Raji (cell line): ENCODE measurements at regions not wholly inside any gene's neighbourhood (a gene's known extent, or its start where the extent isn't known, plus 50 kb on each side); places are given as distances from the start of the nearest gene placed in this dataset.

Experiments
- POLR2A ChIP-seq: IDR thresholded peaks from 2 replicates; pipeline ENCODE4 v1.6.1; 2011; ENCODE audit warnings: low read depth, low read length, control low read depth; ENCODE audit not compliant: insufficient read depth

- no peak for TF ChIP-seq POLR2A
These were observed 373.3 kb upstream of the IGFBP3 start for GRCh38 chr7:46294381-46294780.

DNA sequence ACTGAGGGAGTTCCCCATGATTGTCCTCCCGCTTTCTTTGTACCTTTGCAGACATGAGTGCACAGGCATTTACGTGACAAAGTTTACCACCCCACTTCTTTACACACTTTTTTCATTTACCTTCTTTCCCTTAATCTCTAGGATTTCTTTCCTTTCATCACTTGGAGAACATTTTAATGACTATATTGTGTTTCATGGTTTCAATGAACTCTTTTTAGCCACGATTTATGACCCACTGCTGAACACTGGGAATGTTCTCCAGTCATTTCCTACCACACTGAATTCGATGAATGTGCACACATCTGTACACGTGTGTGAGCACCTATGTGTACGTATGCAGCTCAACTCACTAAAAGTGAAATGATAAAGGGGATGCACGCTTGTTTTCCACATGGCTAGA lies 371.7 kb upstream of the IGFBP3 start:
- no peak for TF ChIP-seq POLR2A

GRCh38 chr7:46291601-46292150 lies 370.6 kb upstream of the IGFBP3 start:
- TF ChIP-seq POLR2A = no peak

DNA sequence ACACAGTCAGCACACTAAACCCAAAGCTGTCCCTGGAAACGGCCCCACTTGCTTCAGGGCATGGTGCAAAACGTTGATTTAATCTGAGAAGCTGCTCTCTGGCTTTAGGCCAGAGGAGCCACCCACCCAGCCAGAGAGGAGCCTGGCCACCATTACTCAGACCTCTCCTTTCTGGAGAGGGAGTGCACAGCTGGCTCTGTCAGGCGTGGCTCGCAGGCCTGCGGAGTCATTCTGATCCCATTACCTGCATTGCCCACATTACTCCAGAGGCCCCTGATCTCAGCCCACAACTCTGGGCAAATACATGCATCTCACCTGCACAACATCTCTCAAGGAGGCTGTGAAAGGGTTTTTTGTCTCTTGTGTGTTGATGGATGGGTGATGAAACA lies 370.0 kb upstream of the IGFBP3 start:
- TF ChIP-seq POLR2A = no peak

GRCh38 chr7:46290374-46291049 lies 369.4 kb upstream of the IGFBP3 start:
- no peak for TF ChIP-seq POLR2A

DNA sequence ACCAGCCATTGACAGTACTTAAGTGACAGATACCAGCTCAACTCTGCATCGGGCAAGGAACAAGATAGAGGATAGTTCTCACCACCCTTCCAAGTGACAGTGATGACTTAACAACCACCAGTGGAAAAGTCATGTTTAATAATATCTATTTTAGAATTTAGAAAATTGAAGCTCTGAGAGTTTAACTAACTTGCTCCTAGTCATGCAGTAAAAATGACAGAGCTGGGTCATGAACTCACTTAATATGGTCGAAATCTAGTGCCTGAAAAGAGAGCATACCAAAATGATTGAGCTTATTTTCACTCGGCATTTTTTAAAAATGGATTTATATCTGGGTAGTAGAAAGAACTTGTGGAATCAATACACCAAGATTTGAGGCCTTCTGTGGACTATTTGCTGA lies 367.8 kb upstream of the IGFBP3 start:
- no peak for TF ChIP-seq POLR2A

DNA sequence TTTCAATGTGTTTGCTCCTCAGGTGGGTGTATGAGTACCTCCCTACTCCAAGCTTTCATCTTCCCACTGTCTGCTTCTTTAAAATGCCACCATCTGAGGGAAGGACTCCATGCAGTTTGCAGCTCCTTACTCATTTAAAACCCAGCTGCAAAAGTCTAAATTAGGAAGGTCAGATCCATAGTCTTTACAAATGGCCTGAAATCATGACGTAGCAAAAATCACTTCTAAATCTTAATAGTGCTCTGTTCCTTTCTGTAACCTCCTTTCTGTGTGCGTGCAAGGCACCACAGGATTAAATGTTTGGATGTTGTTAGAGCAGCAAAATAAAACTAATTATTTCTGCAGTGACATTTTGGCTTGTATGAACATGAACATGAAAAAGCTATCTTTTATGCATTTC lies 366.9 kb upstream of the IGFBP3 start:
- TF ChIP-seq POLR2A = no peak

- no peak for TF ChIP-seq POLR2A
These were observed 365.9 kb upstream of the IGFBP3 start for GRCh38 chr7:46286957-46287356.

GRCh38 chr7:46286356-46286755 lies 365.3 kb upstream of the IGFBP3 start:
- no peak for TF ChIP-seq POLR2A

- TF ChIP-seq POLR2A = no peak
These were observed 364.8 kb upstream of the IGFBP3 start for GRCh38 chr7:46285878-46286277.

GRCh38 chr7:46283852-46284251 lies 362.8 kb upstream of the IGFBP3 start:
- no peak for TF ChIP-seq POLR2A

DNA sequence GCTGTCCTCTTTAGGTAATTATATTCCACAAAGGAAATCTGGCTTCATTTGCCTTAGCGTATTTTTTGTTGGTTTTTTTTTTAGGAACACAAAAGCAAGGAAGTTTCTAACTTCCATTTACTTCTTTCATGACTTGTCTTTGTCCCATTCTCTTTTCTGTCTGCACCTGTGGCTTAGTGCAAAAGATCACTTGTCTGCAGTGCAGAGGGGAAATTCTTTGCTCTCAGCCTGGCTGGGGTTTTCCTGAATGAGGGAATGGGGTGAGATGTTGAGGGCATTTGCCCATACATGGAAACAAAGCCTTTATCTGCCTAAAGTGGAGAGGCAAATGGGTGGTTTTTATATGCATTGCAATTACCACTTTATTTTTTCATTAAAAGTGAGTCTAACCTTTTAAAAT lies 361.1 kb upstream of the IGFBP3 start:
- no peak for TF ChIP-seq POLR2A

DNA sequence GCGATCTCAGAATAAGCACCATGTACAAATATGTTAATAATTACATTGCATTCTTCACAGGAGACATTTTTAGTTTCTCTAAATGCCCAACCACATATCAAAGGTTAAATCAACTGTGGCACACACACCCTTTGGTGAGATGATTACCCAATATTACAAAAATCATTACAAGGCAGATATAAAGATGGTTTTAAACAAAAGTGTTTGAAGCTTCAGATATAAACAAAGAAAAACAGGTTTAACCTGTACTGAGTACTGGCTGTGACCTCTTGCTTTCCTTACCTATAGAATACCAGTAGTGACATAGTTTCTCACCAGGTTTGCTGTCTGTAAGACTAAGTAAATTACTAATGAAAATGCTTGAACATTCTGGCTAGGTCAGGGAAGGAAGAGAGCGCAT lies 360.0 kb upstream of the IGFBP3 start:
- TF ChIP-seq POLR2A = no peak

GRCh38 chr7:46279290-46279689 lies 358.2 kb upstream of the IGFBP3 start:
- TF ChIP-seq POLR2A = no peak

DNA sequence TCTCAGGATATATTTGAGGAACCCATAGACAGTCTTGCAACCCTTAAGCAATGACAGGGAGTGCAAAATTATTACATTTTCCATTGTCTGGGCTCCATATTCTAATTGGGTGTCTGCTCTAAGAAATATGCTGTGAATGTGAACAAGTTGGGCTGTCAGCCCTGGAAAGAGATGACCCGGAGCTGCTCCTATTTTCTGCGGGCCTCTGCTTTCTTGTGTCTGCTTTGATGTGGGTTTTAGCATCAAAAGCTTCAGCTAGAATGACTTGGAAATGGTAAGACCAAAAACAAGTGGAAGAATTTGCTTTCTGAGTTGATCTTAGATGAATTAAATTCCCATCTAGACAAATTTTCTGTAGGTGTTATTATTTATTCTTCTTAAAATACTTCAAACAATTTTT lies 343.6 kb upstream of the IGFBP3 start:
- no peak for TF ChIP-seq POLR2A

- TF ChIP-seq POLR2A = no peak
These were observed 338.9 kb upstream of the IGFBP3 start for GRCh38 chr7:46259947-46260346.

- TF ChIP-seq POLR2A = no peak
These were observed 336.8 kb upstream of the IGFBP3 start for GRCh38 chr7:46257761-46258448.
